Thyroid gland (tissue), 4 donors: ENCODE measurements at regions not wholly inside any gene's neighbourhood (a gene's known extent, or its start where the extent isn't known, plus 50 kb on each side); places are given as distances from the start of the nearest gene placed in this dataset.

Experiments
- DNase-seq, 2 donors: peaks; one replicate each; pipeline ENCODE4 v3.0.0-alpha.2; 2019
- H3K27ac ChIP-seq, 3 donors: fragments of 200-600 bp; sonication (generic); 1 replicate in 2 of 3; 2 replicates in 1 of 3; pipeline ENCODE4 v1.5.1; 2016 to 2019; ENCODE audit warnings: mild to moderate bottlenecking in 1 of 3, moderate library complexity in 1 of 3
- H3K27me3 ChIP-seq: fragments of 200-600 bp; sonication (generic); one replicate; pipeline ENCODE4 v1.5.1; 2019
- H3K36me3 ChIP-seq, 2 donors: fragments of 200-600 bp; sonication (generic); one replicate each; pipeline ENCODE4 v1.5.1; 2016 to 2019
- H3K4me1 ChIP-seq, 2 donors: fragments of 200-600 bp; sonication (generic); one replicate each; pipeline ENCODE4 v1.5.1; 2017 to 2019
- H3K4me3 ChIP-seq, 3 donors: fragments of 200-600 bp; sonication (generic); replicated peaks in 1 of 3; 1 replicate in 2 of 3; 2 replicates in 1 of 3; pipeline ENCODE4 v1.5.1; 2016; ENCODE audit warnings: mild to moderate bottlenecking in 1 of 3
- H3K9me3 ChIP-seq: fragments of 200-600 bp; sonication (generic); one replicate; pipeline ENCODE4 v1.5.1; 2017
- POLR2A ChIP-seq, 2 donors: fragments of 450-650 bp; IDR thresholded peaks; one replicate each; pipeline ENCODE4 v1.6.1; 2017; ENCODE audit warnings: antibody characterized with exemption in 2 of 2, mild to moderate bottlenecking in 2 of 2, moderate library complexity in 1 of 2
- WGBS, 2 donors: methylation state at CpG; one replicate each; pipeline ENCODE4 v1.1.5; 2017; 5-methylcytosine and 5-hydroxymethylcytosine counted together
- intact Hi-C: fragments of 100-400 bp; cut with DNase I; formaldehyde crosslinking; loops from one replicate; pipeline ENCODE4 v1.15.1; 2023
- TF ChIP-seq, protein P1 (sequence below), 6 experiments: fragments of 200-600 bp in 3 of 6; fragments of 450-650 bp in 3 of 6; sonication (generic) in 3 of 6; IDR thresholded peaks; one replicate each; pipeline ENCODE4 v1.5.1; 2016 to 2019; ENCODE audit warnings: antibody characterized with exemption in 6 of 6, mild to moderate bottlenecking in 2 of 6, inconsistent platforms in 1 of 6, moderate library complexity in 1 of 6

DNA sequence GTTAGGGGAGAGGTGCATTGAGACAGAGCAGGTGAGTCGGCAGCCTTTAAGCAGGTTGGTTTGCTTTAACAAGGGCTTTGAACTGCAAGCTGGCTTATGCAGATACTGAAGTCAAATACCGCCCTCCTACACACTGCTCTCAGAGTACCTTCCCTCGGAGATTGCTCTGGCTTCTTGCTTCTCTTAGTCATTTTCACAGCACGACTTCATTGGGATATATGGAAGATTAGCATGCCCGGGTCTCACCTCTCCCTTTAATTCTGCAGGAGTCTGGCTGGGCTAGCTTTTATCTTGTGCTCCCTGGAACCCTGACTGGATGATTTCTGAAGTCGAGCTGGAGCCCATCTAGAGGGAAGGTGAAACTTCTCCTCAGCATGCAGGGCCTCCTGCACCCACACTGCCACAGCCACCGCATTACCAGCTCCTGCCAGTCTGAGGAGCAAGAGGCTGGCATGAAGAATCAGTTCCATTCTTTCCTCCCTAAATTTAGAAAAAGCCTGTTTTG, 395.5 kb upstream of the HNRNPA3 start:
- Histone ChIP-seq H3K27ac (no peak overlapping the region), H3K4me1 (peaks cover 8 to 10% of the 10 kb centered on the region in 2 donors), H3K27me3 (no peaks in the 10 kb centered on the region), H3K9me3 (no peaks in the 10 kb centered on the region), H3K4me3 (no peak overlapping the region), H3K36me3 (no peaks in the 10 kb centered on the region)
- no peak for DNase-seq
- intact Hi-C loops: loop anchor here (10.0 kb wide), 2 partner anchors 172 to 328 kb away; no protein-coding TSS in a partner anchor
- 50 to 69% methylated on average over 7 of the region's 7 CpGs for WGBS, 2 donors
- no peak for TF ChIP-seq POLR2A (IDR thresholded peaks at IDR 0.05)
- TF ChIP-seq, protein P1, sequence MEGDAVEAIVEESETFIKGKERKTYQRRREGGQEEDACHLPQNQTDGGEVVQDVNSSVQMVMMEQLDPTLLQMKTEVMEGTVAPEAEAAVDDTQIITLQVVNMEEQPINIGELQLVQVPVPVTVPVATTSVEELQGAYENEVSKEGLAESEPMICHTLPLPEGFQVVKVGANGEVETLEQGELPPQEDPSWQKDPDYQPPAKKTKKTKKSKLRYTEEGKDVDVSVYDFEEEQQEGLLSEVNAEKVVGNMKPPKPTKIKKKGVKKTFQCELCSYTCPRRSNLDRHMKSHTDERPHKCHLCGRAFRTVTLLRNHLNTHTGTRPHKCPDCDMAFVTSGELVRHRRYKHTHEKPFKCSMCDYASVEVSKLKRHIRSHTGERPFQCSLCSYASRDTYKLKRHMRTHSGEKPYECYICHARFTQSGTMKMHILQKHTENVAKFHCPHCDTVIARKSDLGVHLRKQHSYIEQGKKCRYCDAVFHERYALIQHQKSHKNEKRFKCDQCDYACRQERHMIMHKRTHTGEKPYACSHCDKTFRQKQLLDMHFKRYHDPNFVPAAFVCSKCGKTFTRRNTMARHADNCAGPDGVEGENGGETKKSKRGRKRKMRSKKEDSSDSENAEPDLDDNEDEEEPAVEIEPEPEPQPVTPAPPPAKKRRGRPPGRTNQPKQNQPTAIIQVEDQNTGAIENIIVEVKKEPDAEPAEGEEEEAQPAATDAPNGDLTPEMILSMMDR (IDR thresholded peaks at IDR 0.05): no peak

DNA sequence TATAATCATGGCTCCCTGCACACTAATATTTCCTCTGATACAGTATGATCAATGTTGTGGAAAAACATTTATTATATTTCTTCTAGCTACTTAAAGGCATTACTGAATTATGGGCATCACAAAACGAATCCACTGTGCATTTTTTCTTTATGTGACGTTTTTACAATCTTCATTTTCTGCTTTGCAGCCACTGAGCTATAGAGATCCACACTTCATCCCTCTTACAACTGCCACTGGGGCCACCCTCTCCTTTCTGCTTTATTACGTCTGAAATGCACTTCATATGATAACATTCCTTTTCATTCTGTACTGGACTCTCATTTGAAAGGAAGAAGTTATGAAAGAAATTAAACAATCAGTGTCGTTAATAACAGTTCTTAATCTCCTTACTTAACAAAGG, 394.5 kb upstream of the HNRNPA3 start:
- DNase-seq: no peak
- WGBS, 2 donors: 75 to 88% methylated on average over 4 of the region's 4 CpGs
- H3K4me1 ChIP-seq: peaks cover 8 to 10% of the 10 kb centered on the region in 2 donors
- no peaks in the 10 kb centered on the region for H3K9me3 ChIP-seq
- H3K27me3 ChIP-seq: no peaks in the 10 kb centered on the region
- H3K4me3 ChIP-seq: no peak overlapping the region
- H3K36me3 ChIP-seq: no peaks in the 10 kb centered on the region
- H3K27ac ChIP-seq: no peak overlapping the region
- TF ChIP-seq, protein P1 (IDR thresholded peaks at IDR 0.05): no peak
- TF ChIP-seq POLR2A (IDR thresholded peaks at IDR 0.05): no peak
- intact Hi-C loops: loop anchor here (10.0 kb wide), 2 partner anchors 173 to 327 kb away; no protein-coding TSS in a partner anchor

DNA sequence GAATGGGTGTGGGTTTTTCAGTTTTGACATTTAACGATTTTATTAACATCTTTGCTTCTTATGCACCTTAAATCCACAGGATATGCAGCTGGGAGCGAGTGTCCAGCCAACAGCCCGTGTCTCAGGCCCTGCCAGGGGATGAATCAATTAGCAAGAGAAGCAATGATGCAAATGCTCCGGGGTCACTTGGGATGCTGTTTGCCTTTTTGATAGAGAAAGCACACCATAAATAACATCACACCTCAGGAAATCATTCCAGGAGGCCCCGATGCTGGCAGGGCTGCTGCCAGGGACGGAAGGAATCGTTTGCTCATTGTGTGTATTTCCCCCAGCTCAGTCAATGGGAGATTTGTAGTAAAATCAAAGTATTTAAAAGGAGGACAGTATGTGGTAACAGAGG, 394.0 kb upstream of the HNRNPA3 start:
- H3K27ac ChIP-seq: no peak overlapping the region
- H3K4me1 ChIP-seq: peaks cover 8 to 10% of the 10 kb centered on the region in 2 donors
- no peaks in the 10 kb centered on the region for H3K9me3 ChIP-seq
- H3K4me3 ChIP-seq: no peak overlapping the region
- no peak for DNase-seq
- H3K36me3 ChIP-seq: no peaks in the 10 kb centered on the region
- intact Hi-C loops: loop anchor here (10.0 kb wide), 2 partner anchors 174 to 326 kb away; no protein-coding TSS in a partner anchor
- no peaks in the 10 kb centered on the region for H3K27me3 ChIP-seq
- WGBS, 2 donors: 72 to 74% methylated on average over 7 of the region's 7 CpGs
- TF ChIP-seq POLR2A (IDR thresholded peaks at IDR 0.05): no peak
- TF ChIP-seq, protein P1 (IDR thresholded peaks at IDR 0.05): no peak

DNA sequence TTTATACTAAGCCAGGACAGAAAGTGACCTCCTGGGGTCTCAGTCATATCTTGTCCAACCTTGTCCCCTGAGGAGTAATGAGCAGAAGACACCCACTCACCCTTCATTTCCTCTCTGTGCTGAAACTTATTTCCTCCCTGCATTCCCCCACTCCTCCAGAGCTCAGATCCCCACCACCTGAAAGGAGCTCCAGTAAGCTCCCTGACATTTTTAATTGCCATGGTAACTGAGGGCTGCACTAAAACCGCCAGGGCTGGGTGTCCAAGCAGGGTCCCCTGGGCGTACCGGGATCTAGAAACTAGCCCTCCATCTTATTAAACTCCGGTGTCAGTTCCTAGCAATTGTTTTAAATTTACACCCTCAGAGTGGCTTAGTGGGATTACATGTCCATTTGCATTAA, 393.3 kb upstream of the HNRNPA3 start:
- intact Hi-C loops: loop anchor here (10.0 kb wide), 2 partner anchors 175 to 325 kb away; no protein-coding TSS in a partner anchor
- H3K4me3 ChIP-seq: no peak overlapping the region
- no peaks in the 10 kb centered on the region for H3K9me3 ChIP-seq
- DNase-seq: no peak
- peaks cover 4% of the 10 kb centered on the region in 2 donors for H3K4me1 ChIP-seq
- H3K36me3 ChIP-seq: no peaks in the 10 kb centered on the region
- H3K27ac ChIP-seq: no peak overlapping the region
- no peaks in the 10 kb centered on the region for H3K27me3 ChIP-seq
- TF ChIP-seq, protein P1 (IDR thresholded peaks at IDR 0.05): no peak
- TF ChIP-seq POLR2A (IDR thresholded peaks at IDR 0.05): no peak
- WGBS, 2 donors: 85% methylated on average over 4 of the region's 4 CpGs

DNA sequence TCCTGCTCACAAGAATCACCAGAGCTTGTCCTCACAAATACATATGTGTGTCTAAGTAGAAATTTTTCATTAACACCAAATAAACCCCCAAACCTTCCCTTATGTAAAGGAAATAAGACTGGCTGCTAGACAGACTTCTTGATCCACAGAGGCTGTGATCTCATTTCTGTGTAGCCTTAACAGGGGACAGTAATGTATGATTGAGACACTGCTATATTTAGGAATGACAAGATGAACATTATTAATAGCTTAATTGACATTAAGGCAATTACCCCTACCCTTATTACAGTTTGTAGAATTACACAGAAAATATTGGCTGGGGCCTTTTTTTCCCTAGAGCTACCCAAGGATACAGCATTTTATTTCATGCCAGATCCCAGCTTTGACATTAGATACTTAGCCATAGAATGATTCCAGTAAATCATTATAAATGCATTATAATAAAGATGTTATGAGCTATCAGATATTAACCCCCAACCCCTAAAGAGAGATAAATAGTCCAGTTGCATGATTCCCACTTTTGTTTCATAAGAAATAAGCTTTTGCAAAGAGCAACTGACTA, 392.1 kb upstream of the HNRNPA3 start:
- Histone ChIP-seq H3K27ac (no peak overlapping the region), H3K9me3 (no peaks in the 10 kb centered on the region), H3K27me3 (no peaks in the 10 kb centered on the region), H3K36me3 (no peaks in the 10 kb centered on the region), H3K4me3 (no peak overlapping the region), H3K4me1 (no peaks in the 10 kb centered on the region)
- no peak for TF ChIP-seq POLR2A (IDR thresholded peaks at IDR 0.05)
- TF ChIP-seq, protein P1 (IDR thresholded peaks at IDR 0.05): no peak
- intact Hi-C loops: no loop called here
- no peak for DNase-seq
